H1 (cell line): ENCODE measurements at regions not wholly inside any gene's neighbourhood (a gene's known extent, or its start where the extent isn't known, plus 50 kb on each side); places are given as distances from the start of the nearest gene placed in this dataset.

Experiments used
- POLR2AphosphoS5 ChIP-seq: IDR thresholded peaks from 2 replicates; pipeline ENCODE4 v1.6.1; 2011; ENCODE audit warnings: low read depth, low read length
- TEAD4 ChIP-seq: IDR thresholded peaks from 2 replicates; pipeline ENCODE4 v1.6.1; 2012; ENCODE audit warnings: low read depth, low read length, inconsistent platforms, mixed read lengths
- TF ChIP-seq, protein P1 (sequence below): IDR thresholded peaks from 2 replicates; pipeline ENCODE4 v1.6.1; 2012; ENCODE audit warnings: low read length, inconsistent platforms

DNA sequence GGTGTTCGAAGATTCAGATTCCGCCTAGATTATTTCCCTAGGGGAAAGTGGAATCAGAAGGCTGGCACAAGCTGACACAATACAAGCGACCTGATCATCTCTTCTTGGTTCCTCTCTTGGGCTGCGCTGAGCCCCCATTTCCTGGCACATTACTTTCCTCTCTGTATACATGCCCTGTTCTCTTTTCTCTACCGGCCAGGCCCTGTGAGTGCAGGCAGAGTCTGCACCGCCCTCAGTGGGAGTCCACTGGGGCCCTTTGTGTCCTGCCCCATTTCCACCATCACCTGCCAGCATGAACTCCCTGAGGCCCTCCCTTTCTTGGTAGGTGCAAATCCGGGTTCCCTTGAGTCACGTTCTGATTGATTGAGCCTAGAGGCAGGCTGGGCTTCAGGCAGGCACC lies 287.9 kb downstream of the MSX2 start (continued):
- TF ChIP-seq, protein P1, sequence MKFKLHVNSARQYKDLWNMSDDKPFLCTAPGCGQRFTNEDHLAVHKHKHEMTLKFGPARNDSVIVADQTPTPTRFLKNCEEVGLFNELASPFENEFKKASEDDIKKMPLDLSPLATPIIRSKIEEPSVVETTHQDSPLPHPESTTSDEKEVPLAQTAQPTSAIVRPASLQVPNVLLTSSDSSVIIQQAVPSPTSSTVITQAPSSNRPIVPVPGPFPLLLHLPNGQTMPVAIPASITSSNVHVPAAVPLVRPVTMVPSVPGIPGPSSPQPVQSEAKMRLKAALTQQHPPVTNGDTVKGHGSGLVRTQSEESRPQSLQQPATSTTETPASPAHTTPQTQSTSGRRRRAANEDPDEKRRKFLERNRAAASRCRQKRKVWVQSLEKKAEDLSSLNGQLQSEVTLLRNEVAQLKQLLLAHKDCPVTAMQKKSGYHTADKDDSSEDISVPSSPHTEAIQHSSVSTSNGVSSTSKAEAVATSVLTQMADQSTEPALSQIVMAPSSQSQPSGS = no peak
- TF ChIP-seq TEAD4 (no peak), POLR2AphosphoS5 (no peak)
